Esophagus muscularis mucosa (tissue), 4 donors: ENCODE measurements at regions not wholly inside any gene's neighbourhood (a gene's known extent, or its start where the extent isn't known, plus 50 kb on each side); places are given as distances from the start of the nearest gene placed in this dataset.

ENCODE experiments used
- DNase-seq: peaks from one replicate; pipeline ENCODE4 v3.0.0-alpha.2; 2017; ENCODE audit errors: extremely low spot score
- H3K27ac ChIP-seq, 4 donors: fragments of 200-600 bp; sonication (generic); replicated peaks in 1 of 4; 1 replicate in 3 of 4; 2 replicates in 1 of 4; pipeline ENCODE4 v1.5.1; 2016 to 2019; ENCODE audit warnings: mild to moderate bottlenecking in 1 of 4
- H3K27me3 ChIP-seq, 4 donors: fragments of 200-600 bp; sonication (generic); one replicate each; pipeline versions ENCODE4 v1.5.1 to v1.6.0; 2016 to 2019
- H3K36me3 ChIP-seq, 4 donors: fragments of 200-600 bp; sonication (generic); one replicate each; pipeline ENCODE4 v1.5.1; 2016 to 2019
- H3K4me1 ChIP-seq, 4 donors: fragments of 200-600 bp; sonication (generic); one replicate each; pipeline ENCODE4 v1.5.1; 2016 to 2019
- H3K4me3 ChIP-seq, 4 donors: fragments of 200-600 bp; sonication (generic); 1 replicate in 2 of 4; 2 replicates in 2 of 4; pipeline ENCODE4 v1.5.1; 2016 to 2019; ENCODE audit warnings: mild to moderate bottlenecking in 4 of 4, moderate library complexity in 1 of 4
- H3K9me3 ChIP-seq, 4 donors: fragments of 200-600 bp; sonication (generic); 1 replicate in 3 of 4; 2 replicates in 1 of 4; pipeline ENCODE4 v1.5.1; 2016 to 2019
- CTCF ChIP-seq, 3 experiments: fragments of 200-600 bp in 2 of 3; fragments of 450-650 bp in 1 of 3; sonication (generic) in 2 of 3; IDR thresholded peaks; one replicate each; pipeline ENCODE4 v1.5.1; 2017 to 2019; ENCODE audit warnings: antibody characterized with exemption in 3 of 3, mild to moderate bottlenecking in 2 of 3, moderate library complexity in 1 of 3
- EP300 ChIP-seq: sonication (generic); formaldehyde crosslinking; IDR thresholded peaks from one replicate; pipeline ENCODE4 v1.6.1; 2017; ENCODE audit warnings: antibody characterized with exemption
- POLR2A ChIP-seq: fragments of 450-650 bp; IDR thresholded peaks from one replicate; pipeline ENCODE4 v1.6.1; 2017; ENCODE audit warnings: antibody characterized with exemption, moderate library complexity, mild to moderate bottlenecking, low read depth
- POLR2AphosphoS5 ChIP-seq, 2 donors: sonication (generic); formaldehyde crosslinking; IDR thresholded peaks; one replicate each; pipeline ENCODE4 v1.6.1; 2017; ENCODE audit warnings: antibody characterized with exemption in 2 of 2
- WGBS: methylation state at CpG from one replicate; pipeline ENCODE4 v1.1.5; 2018; 5-methylcytosine and 5-hydroxymethylcytosine counted together
- intact Hi-C: fragments of 100-400 bp; cut with DNase I; formaldehyde crosslinking; loops from one replicate; pipeline ENCODE4 v1.15.1; 2023

GRCh38 chr3:152120601-152121269 lies 148.0 kb upstream of the MBNL1 start:
- no peak for DNase-seq
- Histone ChIP-seq H3K4me1 (no peaks in the 10 kb centered on the region), H3K27ac (no peak overlapping the region), H3K27me3 (no peaks in the 10 kb centered on the region), H3K9me3 (no peaks in the 10 kb centered on the region), H3K4me3 (no peak overlapping the region), H3K36me3 (no peaks in the 10 kb centered on the region)
- WGBS: 90% methylated on average over 2 of the region's 2 CpGs
- TF ChIP-seq POLR2A (no peak), POLR2AphosphoS5 (IDR thresholded peaks at IDR 0.05) (no peak), CTCF (IDR thresholded peaks at IDR 0.05) (no peak), EP300 (no peak)
- intact Hi-C loops: no loop called here

GRCh38 chr3:152121270-152121636 lies 147.5 kb upstream of the MBNL1 start:
- no peaks in the 10 kb centered on the region for H3K9me3 ChIP-seq
- no peaks in the 10 kb centered on the region for H3K4me1 ChIP-seq
- H3K27ac ChIP-seq: no peak overlapping the region
- TF ChIP-seq CTCF (IDR thresholded peaks at IDR 0.05) (no peak), EP300 (no peak), POLR2A (no peak), POLR2AphosphoS5 (IDR thresholded peaks at IDR 0.05) (no peak)
- no peaks in the 10 kb centered on the region for H3K36me3 ChIP-seq
- H3K27me3 ChIP-seq: no peaks in the 10 kb centered on the region
- intact Hi-C loops: no loop called here
- H3K4me3 ChIP-seq: no peak overlapping the region
- DNase-seq: no peak
- 60% methylated on average over 1 of the region's 1 CpG for WGBS

GRCh38 chr3:152122851-152123250 lies 145.9 kb upstream of the MBNL1 start:
- no peak overlapping the region for H3K27ac ChIP-seq
- no peak overlapping the region for H3K4me3 ChIP-seq
- DNase-seq: no peak
- no peaks in the 10 kb centered on the region for H3K4me1 ChIP-seq
- WGBS: 72% methylated on average over 5 of the region's 5 CpGs
- H3K36me3 ChIP-seq: no peaks in the 10 kb centered on the region
- no peaks in the 10 kb centered on the region for H3K9me3 ChIP-seq
- no peaks in the 10 kb centered on the region for H3K27me3 ChIP-seq
- intact Hi-C loops: no loop called here
- TF ChIP-seq POLR2A (no peak), CTCF (IDR thresholded peaks at IDR 0.05) (no peak), POLR2AphosphoS5 (IDR thresholded peaks at IDR 0.05) (no peak), EP300 (no peak)

GRCh38 chr3:152123457-152123856 lies 145.3 kb upstream of the MBNL1 start:
- intact Hi-C loops: no loop called here
- H3K27ac ChIP-seq: no peak overlapping the region
- H3K27me3 ChIP-seq: no peaks in the 10 kb centered on the region
- DNase-seq: no peak
- TF ChIP-seq POLR2AphosphoS5 (IDR thresholded peaks at IDR 0.05) (no peak), CTCF (IDR thresholded peaks at IDR 0.05) (peak in 1 of 3 experiments; percentile 3), POLR2A (no peak)
- H3K4me3 ChIP-seq: no peak overlapping the region
- H3K9me3 ChIP-seq: no peaks in the 10 kb centered on the region
- H3K36me3 ChIP-seq: no peaks in the 10 kb centered on the region
- H3K4me1 ChIP-seq: no peaks in the 10 kb centered on the region
- 100% methylated on average over 1 of the region's 1 CpG for WGBS

GRCh38 chr3:152126260-152126659 lies 142.5 kb upstream of the MBNL1 start:
- intact Hi-C loops: no loop called here
- TF ChIP-seq POLR2A (no peak), EP300 (no peak), POLR2AphosphoS5 (IDR thresholded peaks at IDR 0.05) (no peak), CTCF (IDR thresholded peaks at IDR 0.05) (no peak)
- no peak overlapping the region for H3K27ac ChIP-seq
- WGBS: 91% methylated on average over 2 of the region's 2 CpGs
- no peaks in the 10 kb centered on the region for H3K27me3 ChIP-seq
- no peaks in the 10 kb centered on the region for H3K9me3 ChIP-seq
- H3K36me3 ChIP-seq: no peaks in the 10 kb centered on the region
- H3K4me3 ChIP-seq: no peak overlapping the region
- H3K4me1 ChIP-seq: no peaks in the 10 kb centered on the region
- no peak for DNase-seq
